ENCODE measurements at regions not wholly inside any gene's neighbourhood (a gene's known extent, or its start where the extent isn't known, plus 50 kb on each side); places are given as distances from the start of the nearest gene placed in this dataset.

DNA sequence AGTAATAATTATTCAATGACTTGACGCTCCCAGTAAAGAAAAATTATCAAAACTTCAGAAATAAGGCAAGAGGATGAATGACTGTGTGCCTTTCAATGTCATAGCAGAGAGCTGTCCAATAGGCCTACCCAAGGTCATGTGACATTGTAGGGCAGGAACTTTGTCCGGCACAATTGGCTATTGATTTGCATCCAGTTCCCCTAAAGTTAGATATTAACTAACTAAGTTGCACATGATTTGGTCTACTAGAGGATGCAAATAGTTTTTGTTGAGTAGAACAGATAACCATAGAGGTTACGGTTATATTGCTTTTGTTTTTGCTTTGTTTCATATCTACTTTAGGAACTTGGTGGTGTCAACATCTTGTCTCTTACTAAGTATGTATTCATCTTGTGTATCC is 127.9 kb upstream of the PFN2 start:
- no TSS peak for BruUV-seq (replicated peaks)
- no peak overlapping the region for H3K27ac ChIP-seq (ENCODE audit: extremely low read depth, low read depth, low read length)

DNA sequence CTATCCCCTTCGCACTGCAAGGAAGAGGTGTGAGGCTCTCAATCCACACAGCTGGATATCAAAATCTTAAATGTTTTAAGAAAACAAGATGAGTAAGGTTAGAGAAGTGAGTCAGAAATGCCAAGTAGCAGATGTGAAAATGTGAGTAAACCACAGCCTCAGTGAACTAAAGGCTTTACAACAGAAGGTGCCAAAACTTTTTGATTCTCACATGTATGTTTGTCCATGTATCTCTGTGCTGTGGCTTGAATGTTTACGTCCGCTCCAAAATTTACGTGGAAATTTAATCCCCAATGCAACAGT is 126.8 kb upstream of the PFN2 start:
- BruUV-seq (replicated peaks) = no TSS peak
- no peak for ATAC-seq
- H2AFZ ChIP-seq (ENCODE audit: low read depth, low read length) = no peak overlapping the region
- intact Hi-C loops (cut with micrococcal nuclease) (no loop called here), in situ Hi-C loops (cut with MboI) (no loop called here)
- no peaks in the 10 kb centered on the region for H3K9me3 ChIP-seq (replicated peaks; ENCODE audit: control insufficient read depth, insufficient read depth, low read depth, low read length)
- H4K20me1 ChIP-seq (replicated peaks; ENCODE audit: control insufficient read depth, insufficient read depth, low read length) = no peaks in the 10 kb centered on the region
- no peak overlapping the region for H3K4me3 ChIP-seq
- ChIA-PET POLR2A (no interaction called here), CTCF (ENCODE audit: low intra/inter-chr PET ratio) (no interaction called here)
- DNase-seq (ENCODE audit: extremely low read depth in 1 of 4, low spot score in 3 of 4) = no peak
- H3K9me1 ChIP-seq (ENCODE audit: control insufficient read depth, insufficient read depth, low read length) = no peaks in the 10 kb centered on the region
- no peak overlapping the region for H3K27ac ChIP-seq (ENCODE audit: extremely low read depth, low read depth, low read length)
- H3K27me3 ChIP-seq (ENCODE audit: control insufficient read depth in 2 of 2, insufficient read depth in 2 of 2, low read length in 2 of 2) = peaks cover 0 to 13% of the 10 kb centered on the region in 2 experiments; a peak in 3 of 5 replicates
- FAIRE-seq = no peak
- H3K4me2 ChIP-seq (ENCODE audit: insufficient read depth, low read length) = no peak overlapping the region
- WGBS (ENCODE audit: insufficient coverage, low coverage, missing lambda C conversion rate) = 6% methylated on average over 4 of the region's 4 CpGs
- no peaks in the 10 kb centered on the region for H3K79me2 ChIP-seq (ENCODE audit: control insufficient read depth, insufficient read depth, low read length)
- TF ChIP-seq ZNF24 (IDR thresholded peaks at IDR 0.05) = no peak
- no peak for TF ChIP-seq CREB1 (IDR thresholded peaks at IDR 0.05)
- no peak for TF ChIP-seq CREB1 (CRISPR knock-in tag; IDR thresholded peaks at IDR 0.05)
- no peak for TF ChIP-seq LCOR (CRISPR knock-in tag; IDR thresholded peaks at IDR 0.05)
- no peak overlapping the region for H3K9ac ChIP-seq (ENCODE audit: insufficient read depth in 1 of 2, low read depth in 2 of 2, low read length in 2 of 2)
- no peaks in the 10 kb centered on the region for H3K4me1 ChIP-seq (replicated peaks in 1 of 2; ENCODE audit: control insufficient read depth in 2 of 2, insufficient read depth in 2 of 2, low read length in 2 of 2)
- no peaks in the 10 kb centered on the region for H3K36me3 ChIP-seq (ENCODE audit: control insufficient read depth, insufficient read depth, low read length)

More for the DNA sequence above, 127.9 kb upstream of the PFN2 start:
- DNase-seq (ENCODE audit: extremely low read depth in 1 of 4, low spot score in 3 of 4) = no peak
- ChIA-PET CTCF (ENCODE audit: low intra/inter-chr PET ratio) (interaction anchor here (0.6 kb wide), 1 partner anchor 188 kb away, joined by 3 read pairs; no protein-coding TSS in a partner anchor), POLR2A (no interaction called here)
- H3K4me2 ChIP-seq (ENCODE audit: insufficient read depth, low read length) = no peak overlapping the region
- intact Hi-C loops (cut with micrococcal nuclease) (no loop called here), in situ Hi-C loops (cut with MboI) (no loop called here)
- no peaks in the 10 kb centered on the region for H3K36me3 ChIP-seq (ENCODE audit: control insufficient read depth, insufficient read depth, low read length)
- no peak overlapping the region for H2AFZ ChIP-seq (ENCODE audit: low read depth, low read length)
- WGBS (ENCODE audit: insufficient coverage, low coverage, missing lambda C conversion rate) = 0% methylated on average over 3 of the region's 3 CpGs
- H3K4me3 ChIP-seq = no peak overlapping the region
- H3K9me3 ChIP-seq (replicated peaks; ENCODE audit: control insufficient read depth, insufficient read depth, low read depth, low read length) = no peaks in the 10 kb centered on the region
- no peaks in the 10 kb centered on the region for H3K9me1 ChIP-seq (ENCODE audit: control insufficient read depth, insufficient read depth, low read length)
- H3K79me2 ChIP-seq (ENCODE audit: control insufficient read depth, insufficient read depth, low read length) = no peaks in the 10 kb centered on the region
- H3K27me3 ChIP-seq (ENCODE audit: control insufficient read depth in 2 of 2, insufficient read depth in 2 of 2, low read length in 2 of 2) = peaks cover 0 to 8% of the 10 kb centered on the region in 2 experiments; a peak in 3 of 5 replicates
- H3K4me1 ChIP-seq (replicated peaks in 1 of 2; ENCODE audit: control insufficient read depth in 2 of 2, insufficient read depth in 2 of 2, low read length in 2 of 2) = no peaks in the 10 kb centered on the region
- no peak overlapping the region for H3K9ac ChIP-seq (ENCODE audit: insufficient read depth in 1 of 2, low read depth in 2 of 2, low read length in 2 of 2)
- H4K20me1 ChIP-seq (replicated peaks; ENCODE audit: control insufficient read depth, insufficient read depth, low read length) = no peaks in the 10 kb centered on the region
- ATAC-seq = no peak
- no peak for FAIRE-seq
- TF ChIP-seq MTA3 (IDR thresholded peaks at IDR 0.05; ENCODE audit: borderline replicate concordance) (no peak), TFE3 (CRISPR knock-in tag; IDR thresholded peaks at IDR 0.05) (peak; percentile 67)
